ENCODE measurements at regions not wholly inside any gene's neighbourhood (a gene's known extent, or its start where the extent isn't known, plus 50 kb on each side); places are given as distances from the start of the nearest gene placed in this dataset.

DNA sequence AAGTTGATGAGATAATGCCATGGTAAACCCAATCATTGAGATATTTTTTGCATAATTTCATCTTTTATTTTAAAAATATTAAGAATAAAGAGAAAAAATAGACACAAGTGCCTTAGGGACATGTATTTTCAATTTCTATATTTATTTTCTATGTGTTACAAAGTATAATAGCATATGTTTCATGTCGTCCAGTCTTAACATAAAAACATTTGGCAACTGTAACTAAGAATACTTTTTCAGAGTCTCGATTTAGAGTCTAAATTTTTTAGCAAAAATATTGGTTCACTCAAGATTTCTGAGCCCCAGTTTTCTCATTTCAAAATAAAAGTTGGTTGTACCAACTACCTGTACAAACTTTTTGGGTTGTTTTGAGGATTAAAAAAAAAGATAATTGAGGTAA lies 511.4 kb upstream of the ZNF385D start:
- no peaks in the 10 kb centered on the region for H4K20me1 ChIP-seq (replicated peaks; ENCODE audit: control insufficient read depth, extremely low read depth, insufficient read depth, low read length)
- H2AFZ ChIP-seq (ENCODE audit: low read depth, low read length): no peak overlapping the region
- H3K4me1 ChIP-seq (ENCODE audit: control insufficient read depth, extremely low read depth, insufficient read depth, low read length): no peaks in the 10 kb centered on the region
- DNase-seq (ENCODE audit: low read depth, low spot score) (no peak), FAIRE-seq (no peak)
- H3K4me3 ChIP-seq (replicated peaks in 1 of 3; ENCODE audit: insufficient read depth in 1 of 3, low read depth in 1 of 3, low read length in 3 of 3): no peak overlapping the region
- no peaks in the 10 kb centered on the region for H3K79me2 ChIP-seq (ENCODE audit: control insufficient read depth, insufficient read depth, low read length)
- TF ChIP-seq, protein P1, sequence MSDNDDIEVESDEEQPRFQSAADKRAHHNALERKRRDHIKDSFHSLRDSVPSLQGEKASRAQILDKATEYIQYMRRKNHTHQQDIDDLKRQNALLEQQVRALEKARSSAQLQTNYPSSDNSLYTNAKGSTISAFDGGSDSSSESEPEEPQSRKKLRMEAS (IDR thresholded peaks at IDR 0.05; ENCODE audit: insufficient read depth, insufficient read length): no peak
- TF ChIP-seq JUN (IDR thresholded peaks at IDR 0.05; ENCODE audit: borderline replicate concordance, insufficient read depth, insufficient read length, low read depth) (no peak), POLR2A (IDR thresholded peaks at IDR 0.05; ENCODE audit: low read depth, low read length) (no peak), POLR2AphosphoS5 (IDR thresholded peaks at IDR 0.05; ENCODE audit: insufficient read depth, low read depth, low read length) (no peak), EZH2 (IDR thresholded peaks at IDR 0.05; ENCODE audit: borderline replicate concordance, low read depth, low read length, severe bottlenecking) (no peak), GATA2 (IDR thresholded peaks at IDR 0.05; ENCODE audit: insufficient read depth, insufficient read length, low read depth, low read length) (no peak), MYC (IDR thresholded peaks at IDR 0.05; ENCODE audit: low read depth, low read length) (no peak)
- H3K4me2 ChIP-seq (ENCODE audit: insufficient read depth, low read length): no peak overlapping the region
- no peaks in the 10 kb centered on the region for H3K9me1 ChIP-seq (replicated peaks; ENCODE audit: control insufficient read depth, extremely low read depth, insufficient read depth, low read length)
- dilution Hi-C loops (cut with MboI; ENCODE audit: extremely low pct_ligation_motif_present, low sequenced_read_pairs) (no loop called here), intact Hi-C loops (cut with micrococcal nuclease) (no loop called here)
- no peak overlapping the region for H3K27ac ChIP-seq (ENCODE audit: insufficient read depth, low read depth, low read length)
- POLR2A ChIA-PET: no interaction called here
- no peak overlapping the region for H3K9ac ChIP-seq (replicated peaks; ENCODE audit: extremely low read depth, insufficient read depth, low read length)
- no TSS peak for BruUV-seq (replicated peaks)
- CTCF ChIA-PET: no interaction called here
- no peaks in the 10 kb centered on the region for H3K9me3 ChIP-seq (replicated peaks; ENCODE audit: control insufficient read depth, insufficient read depth, low read length)
- H3K27me3 ChIP-seq (ENCODE audit: control insufficient read depth in 2 of 2, insufficient read depth in 2 of 2, low read length in 2 of 2): no peaks in the 10 kb centered on the region
- no peaks in the 10 kb centered on the region for H3K36me3 ChIP-seq (ENCODE audit: control insufficient read depth in 2 of 2, extremely low read depth in 1 of 2, insufficient read depth in 2 of 2, low read length in 2 of 2)

DNA sequence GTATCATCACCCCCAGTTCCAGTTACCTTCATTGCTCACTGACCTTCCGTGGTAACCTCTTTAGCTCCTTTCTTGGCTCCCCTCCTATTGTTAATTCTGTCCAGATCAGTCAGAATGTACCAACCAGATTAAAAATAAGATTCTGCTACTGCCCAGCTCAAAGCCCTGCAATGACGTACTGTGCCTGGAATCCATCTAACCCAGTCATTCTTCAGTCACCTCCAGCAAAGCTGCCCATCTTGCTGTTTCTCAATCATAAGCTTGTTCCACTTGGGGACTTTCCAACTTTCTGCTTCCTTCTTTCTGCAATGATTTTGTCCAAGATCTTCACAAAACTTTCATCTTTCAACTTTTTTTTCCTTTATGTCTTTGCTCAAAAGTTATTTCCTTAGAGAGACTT lies 512.0 kb upstream of the ZNF385D start:
- POLR2A ChIA-PET: no interaction called here
- DNase-seq (ENCODE audit: low read depth, low spot score): no peak
- BruUV-seq (replicated peaks): no TSS peak
- no peaks in the 10 kb centered on the region for H3K27me3 ChIP-seq (ENCODE audit: control insufficient read depth in 2 of 2, insufficient read depth in 2 of 2, low read length in 2 of 2)
- CTCF ChIA-PET: no interaction called here
- no peak overlapping the region for H3K4me3 ChIP-seq (replicated peaks in 1 of 3; ENCODE audit: insufficient read depth in 1 of 3, low read depth in 1 of 3, low read length in 3 of 3)
- no peaks in the 10 kb centered on the region for H3K79me2 ChIP-seq (ENCODE audit: control insufficient read depth, insufficient read depth, low read length)
- TF ChIP-seq POLR2A (IDR thresholded peaks at IDR 0.05; ENCODE audit: low read depth, low read length): no peak
- TF ChIP-seq, protein P2, sequence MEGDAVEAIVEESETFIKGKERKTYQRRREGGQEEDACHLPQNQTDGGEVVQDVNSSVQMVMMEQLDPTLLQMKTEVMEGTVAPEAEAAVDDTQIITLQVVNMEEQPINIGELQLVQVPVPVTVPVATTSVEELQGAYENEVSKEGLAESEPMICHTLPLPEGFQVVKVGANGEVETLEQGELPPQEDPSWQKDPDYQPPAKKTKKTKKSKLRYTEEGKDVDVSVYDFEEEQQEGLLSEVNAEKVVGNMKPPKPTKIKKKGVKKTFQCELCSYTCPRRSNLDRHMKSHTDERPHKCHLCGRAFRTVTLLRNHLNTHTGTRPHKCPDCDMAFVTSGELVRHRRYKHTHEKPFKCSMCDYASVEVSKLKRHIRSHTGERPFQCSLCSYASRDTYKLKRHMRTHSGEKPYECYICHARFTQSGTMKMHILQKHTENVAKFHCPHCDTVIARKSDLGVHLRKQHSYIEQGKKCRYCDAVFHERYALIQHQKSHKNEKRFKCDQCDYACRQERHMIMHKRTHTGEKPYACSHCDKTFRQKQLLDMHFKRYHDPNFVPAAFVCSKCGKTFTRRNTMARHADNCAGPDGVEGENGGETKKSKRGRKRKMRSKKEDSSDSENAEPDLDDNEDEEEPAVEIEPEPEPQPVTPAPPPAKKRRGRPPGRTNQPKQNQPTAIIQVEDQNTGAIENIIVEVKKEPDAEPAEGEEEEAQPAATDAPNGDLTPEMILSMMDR (IDR thresholded peaks at IDR 0.05; ENCODE audit: extremely low read depth in 1 of 2, insufficient read depth in 1 of 2, low read depth in 1 of 2, low read length in 2 of 2): no peak
- TF ChIP-seq JUN (IDR thresholded peaks at IDR 0.05; ENCODE audit: borderline replicate concordance, insufficient read depth, insufficient read length, low read depth): no peak
- TF ChIP-seq EZH2 (IDR thresholded peaks at IDR 0.05; ENCODE audit: borderline replicate concordance, low read depth, low read length, severe bottlenecking): no peak
- TF ChIP-seq GATA2 (IDR thresholded peaks at IDR 0.05; ENCODE audit: insufficient read depth, insufficient read length, low read depth, low read length): no peak
- TF ChIP-seq, protein P1 (IDR thresholded peaks at IDR 0.05; ENCODE audit: insufficient read depth, insufficient read length): no peak
- TF ChIP-seq MYC (IDR thresholded peaks at IDR 0.05; ENCODE audit: low read depth, low read length): no peak
- TF ChIP-seq FOS (IDR thresholded peaks at IDR 0.05; ENCODE audit: borderline replicate concordance, insufficient read depth, low read length): no peak
- no peak for TF ChIP-seq POLR2AphosphoS5 (IDR thresholded peaks at IDR 0.05; ENCODE audit: insufficient read depth, low read depth, low read length)
- H3K36me3 ChIP-seq (ENCODE audit: control insufficient read depth in 2 of 2, extremely low read depth in 1 of 2, insufficient read depth in 2 of 2, low read length in 2 of 2): no peaks in the 10 kb centered on the region
- H3K9me3 ChIP-seq (replicated peaks; ENCODE audit: control insufficient read depth, insufficient read depth, low read length): no peaks in the 10 kb centered on the region
- intact Hi-C loops (cut with micrococcal nuclease) (no loop called here), dilution Hi-C loops (cut with MboI; ENCODE audit: extremely low pct_ligation_motif_present, low sequenced_read_pairs) (no loop called here)
- H2AFZ ChIP-seq (ENCODE audit: low read depth, low read length): no peak overlapping the region
- H4K20me1 ChIP-seq (replicated peaks; ENCODE audit: control insufficient read depth, extremely low read depth, insufficient read depth, low read length): no peaks in the 10 kb centered on the region
- H3K4me2 ChIP-seq (ENCODE audit: insufficient read depth, low read length): no peak overlapping the region
- H3K4me1 ChIP-seq (ENCODE audit: control insufficient read depth, extremely low read depth, insufficient read depth, low read length): no peaks in the 10 kb centered on the region
- no peak overlapping the region for H3K9ac ChIP-seq (replicated peaks; ENCODE audit: extremely low read depth, insufficient read depth, low read length)
- no peak for FAIRE-seq
- no peak overlapping the region for H3K27ac ChIP-seq (ENCODE audit: insufficient read depth, low read depth, low read length)
- H3K9me1 ChIP-seq (replicated peaks; ENCODE audit: control insufficient read depth, extremely low read depth, insufficient read depth, low read length): no peaks in the 10 kb centered on the region

Data from endothelial cell of umbilical vein (primary cell).